Astrocyte (in vitro differentiated cells and primary cell): ENCODE measurements at regions not wholly inside any gene's neighbourhood (a gene's known extent, or its start where the extent isn't known, plus 50 kb on each side); places are given as distances from the start of the nearest gene placed in this dataset.

Experiments
- EZH2 ChIP-seq: IDR thresholded peaks from 2 replicates; pipeline ENCODE4 v1.6.1; 2012; ENCODE audit warnings: mild to moderate bottlenecking, low read length, inconsistent platforms; ENCODE audit not compliant: insufficient read depth
- TF ChIP-seq, protein P1 (sequence below): IDR thresholded peaks from 2 replicates; pipeline ENCODE4 v1.5.1; 2011; ENCODE audit warnings: low read depth, mild to moderate bottlenecking, inconsistent platforms, low read length, moderate library complexity; ENCODE audit not compliant: insufficient read depth

DNA sequence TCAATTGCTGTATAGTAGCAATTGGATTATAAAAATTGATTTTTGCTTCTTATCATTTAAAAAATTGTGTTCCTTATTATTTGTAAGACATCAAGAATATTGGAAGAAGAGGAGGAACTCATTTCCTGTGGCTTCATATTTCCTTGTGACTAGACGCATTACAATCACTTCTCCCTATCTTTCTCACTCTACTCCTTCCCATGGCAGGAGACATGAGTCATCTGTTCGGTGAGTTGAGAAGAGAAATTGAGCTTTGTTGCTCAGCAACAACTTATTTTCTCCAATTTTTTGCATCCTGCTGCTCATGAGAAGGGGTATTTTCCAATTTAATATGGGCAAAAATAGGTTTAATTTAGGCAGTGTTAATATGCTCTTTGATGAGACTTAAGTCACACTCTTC is 1783.9 kb downstream of the SUCLG1 start:
- TF ChIP-seq, protein P1, sequence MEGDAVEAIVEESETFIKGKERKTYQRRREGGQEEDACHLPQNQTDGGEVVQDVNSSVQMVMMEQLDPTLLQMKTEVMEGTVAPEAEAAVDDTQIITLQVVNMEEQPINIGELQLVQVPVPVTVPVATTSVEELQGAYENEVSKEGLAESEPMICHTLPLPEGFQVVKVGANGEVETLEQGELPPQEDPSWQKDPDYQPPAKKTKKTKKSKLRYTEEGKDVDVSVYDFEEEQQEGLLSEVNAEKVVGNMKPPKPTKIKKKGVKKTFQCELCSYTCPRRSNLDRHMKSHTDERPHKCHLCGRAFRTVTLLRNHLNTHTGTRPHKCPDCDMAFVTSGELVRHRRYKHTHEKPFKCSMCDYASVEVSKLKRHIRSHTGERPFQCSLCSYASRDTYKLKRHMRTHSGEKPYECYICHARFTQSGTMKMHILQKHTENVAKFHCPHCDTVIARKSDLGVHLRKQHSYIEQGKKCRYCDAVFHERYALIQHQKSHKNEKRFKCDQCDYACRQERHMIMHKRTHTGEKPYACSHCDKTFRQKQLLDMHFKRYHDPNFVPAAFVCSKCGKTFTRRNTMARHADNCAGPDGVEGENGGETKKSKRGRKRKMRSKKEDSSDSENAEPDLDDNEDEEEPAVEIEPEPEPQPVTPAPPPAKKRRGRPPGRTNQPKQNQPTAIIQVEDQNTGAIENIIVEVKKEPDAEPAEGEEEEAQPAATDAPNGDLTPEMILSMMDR = no peak
- no peak for TF ChIP-seq EZH2
